HG03558 (cell line): ENCODE measurements at regions not wholly inside any gene's neighbourhood (a gene's known extent, or its start where the extent isn't known, plus 50 kb on each side); places are given as distances from the start of the nearest gene placed in this dataset.

Experiments used
- ATAC-seq: cut with Tn5 transposase; IDR thresholded peaks from one replicate; pipeline ENCODE4 v1.9.1; 2021; ENCODE audit warnings: moderate number of reproducible peaks; ENCODE audit not compliant: unreplicated experiment; ENCODE audit errors: extremely low read depth

GRCh38 chr5:124060413-124061067 lies 548.6 kb downstream of the CSNK1G3 start:
- ATAC-seq: no peak

GRCh38 chr5:124060011-124060410 lies 548.0 kb downstream of the CSNK1G3 start:
- ATAC-seq: no peak

- ATAC-seq: no peak
These were observed 547.2 kb downstream of the CSNK1G3 start for GRCh38 chr5:124059200-124059599.

GRCh38 chr5:124057724-124058231 lies 545.8 kb downstream of the CSNK1G3 start:
- no peak for ATAC-seq

DNA sequence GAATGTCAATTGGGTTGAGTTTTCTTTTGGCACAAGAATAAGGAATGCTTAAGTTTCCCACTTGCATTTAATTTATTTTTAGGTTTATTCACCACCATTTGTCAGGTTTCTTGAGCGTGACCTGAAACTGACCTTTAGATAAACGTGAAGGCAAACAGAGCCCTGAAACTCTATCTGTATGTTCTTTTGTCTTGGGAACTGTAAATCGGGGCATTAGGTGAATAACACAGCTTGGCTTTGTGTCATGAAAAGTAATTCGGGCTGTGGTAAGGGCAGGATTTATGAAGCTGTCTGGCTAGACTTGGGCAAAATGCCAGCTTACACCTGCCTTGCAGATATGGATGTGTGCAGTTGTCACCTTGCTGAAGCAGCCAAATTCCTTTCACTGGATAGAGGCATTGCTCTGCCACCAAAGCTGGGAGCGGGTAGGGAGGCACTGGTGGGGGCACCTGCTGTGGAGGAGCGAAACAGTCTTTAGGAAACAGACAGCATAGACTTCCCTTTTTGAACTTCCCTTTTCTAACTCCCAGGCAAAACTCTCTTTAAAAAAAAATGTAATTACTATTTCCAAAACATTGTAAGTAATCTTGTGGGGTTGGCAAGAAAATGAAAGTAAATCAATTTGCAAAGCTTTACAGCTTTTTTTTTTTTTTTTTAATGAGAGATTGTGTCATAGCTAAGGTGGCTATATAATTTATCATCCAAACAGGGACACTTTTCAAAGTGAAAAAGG lies 545.2 kb downstream of the CSNK1G3 start:
- ATAC-seq: peak; percentile 45

DNA sequence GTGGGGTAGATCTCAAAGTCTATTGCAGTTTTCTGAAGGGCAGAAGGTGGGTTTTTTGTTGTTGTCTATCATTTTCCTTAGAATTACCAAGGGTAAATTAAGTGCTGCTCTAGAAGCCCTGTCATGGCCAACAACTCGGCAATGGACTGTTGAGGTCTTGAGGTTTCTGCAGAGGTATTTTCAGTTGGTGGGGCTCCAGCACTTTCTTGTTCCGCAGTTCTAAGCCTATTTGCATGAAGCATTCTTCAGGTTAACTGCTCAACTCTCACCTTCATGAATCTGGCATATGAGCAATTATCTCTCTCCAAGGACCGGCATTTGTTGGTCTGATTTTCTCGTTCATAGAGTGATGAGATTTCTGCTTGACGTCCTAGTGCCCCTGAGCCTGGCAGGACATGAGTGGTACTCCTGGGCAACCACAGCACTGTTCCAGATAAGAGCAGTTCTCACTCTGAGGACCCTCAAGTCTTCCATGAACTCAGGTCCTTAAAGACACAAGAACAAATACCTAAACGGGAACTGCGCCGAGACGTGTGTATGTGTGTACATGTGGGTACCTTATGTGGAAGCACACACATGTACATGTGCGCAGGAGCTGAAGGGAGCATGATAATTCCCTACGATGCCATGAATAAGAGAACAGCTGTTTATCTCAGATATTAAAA lies 544.5 kb downstream of the CSNK1G3 start:
- ATAC-seq: peak; percentile 41

GRCh38 chr5:124055751-124056150 lies 543.8 kb downstream of the CSNK1G3 start:
- ATAC-seq: no peak

DNA sequence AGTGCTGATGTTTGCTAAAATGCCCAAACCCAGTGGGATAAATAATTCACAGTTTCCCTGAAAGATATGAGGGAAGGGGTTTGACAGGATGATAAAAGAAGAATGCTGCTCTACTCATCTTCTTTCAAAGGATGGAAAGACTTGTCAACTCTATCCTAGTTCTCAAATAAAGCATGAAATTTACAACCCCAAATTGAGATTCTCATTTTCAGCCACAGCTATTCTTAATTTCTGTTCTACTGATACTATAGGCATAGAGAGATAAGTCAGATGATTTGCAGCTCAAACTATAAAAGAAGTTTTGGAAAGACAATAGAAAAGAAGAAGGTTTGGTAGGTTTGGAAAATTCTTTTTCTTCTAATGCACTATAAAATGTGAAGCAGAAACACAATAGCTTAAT lies 542.6 kb downstream of the CSNK1G3 start:
- ATAC-seq: no peak

GRCh38 chr5:124053340-124053739 lies 541.4 kb downstream of the CSNK1G3 start:
- ATAC-seq: no peak

GRCh38 chr5:124052201-124052600 lies 540.2 kb downstream of the CSNK1G3 start:
- ATAC-seq: no peak

- no peak for ATAC-seq
These were observed 538.3 kb downstream of the CSNK1G3 start for GRCh38 chr5:124050120-124050770.

- no peak for ATAC-seq
These were observed 533.4 kb downstream of the CSNK1G3 start for GRCh38 chr5:124045412-124045811.

DNA sequence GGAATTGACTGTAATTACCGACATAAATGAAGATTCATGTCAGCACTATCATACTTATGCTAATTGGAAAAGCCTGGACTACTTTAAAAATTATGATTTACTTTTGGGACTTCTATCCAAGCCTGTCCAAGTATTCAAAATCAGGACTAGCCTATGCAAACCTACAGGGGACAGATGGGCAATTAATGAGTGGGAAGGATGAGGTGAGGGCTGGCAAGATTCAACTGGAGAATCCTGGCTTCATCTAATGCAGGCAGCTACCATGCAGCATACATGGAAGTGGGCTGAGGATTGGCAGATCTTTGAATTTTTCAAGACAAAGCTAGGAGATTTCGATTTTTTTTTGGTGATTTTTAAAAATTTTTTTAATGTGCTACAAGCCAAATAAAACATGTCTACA lies 532.6 kb downstream of the CSNK1G3 start:
- ATAC-seq: no peak

DNA sequence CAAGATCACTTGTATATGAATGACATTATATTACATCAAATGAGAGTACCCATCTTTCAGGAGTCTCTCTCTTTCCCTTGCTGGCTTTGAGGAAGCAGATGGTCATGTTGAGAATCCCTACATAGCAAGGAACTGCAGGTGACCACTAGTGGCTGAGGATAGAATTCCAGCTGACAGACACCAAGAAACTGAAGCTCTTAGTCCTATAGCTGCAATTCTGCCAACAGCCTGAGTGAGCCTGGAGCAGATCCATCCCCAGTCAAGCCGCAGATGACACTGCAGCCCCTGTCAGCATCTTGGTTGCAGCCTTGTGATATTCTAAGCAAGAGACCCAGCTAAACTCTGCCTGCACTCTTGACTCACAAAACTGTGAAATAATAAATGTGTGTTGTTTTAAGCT lies 531.5 kb downstream of the CSNK1G3 start:
- no peak for ATAC-seq

DNA sequence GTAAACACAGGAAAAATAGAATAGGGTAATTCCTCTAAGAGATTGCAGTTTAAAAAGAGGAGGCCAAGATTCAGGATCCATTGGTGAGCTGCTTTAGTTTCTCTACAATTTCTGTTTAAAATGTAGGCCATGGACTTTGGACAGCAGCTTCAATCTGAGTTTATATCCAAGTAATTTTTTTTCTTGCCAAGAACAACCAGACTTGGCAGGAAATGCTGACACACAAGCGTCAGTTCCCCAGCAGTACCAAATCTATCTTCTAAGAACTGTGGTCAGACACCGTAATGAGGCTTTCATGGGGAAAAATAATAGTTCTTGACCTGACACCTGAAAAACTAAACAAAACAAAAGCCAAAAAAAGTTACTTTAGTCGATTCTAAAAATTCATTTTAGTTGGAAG lies 528.8 kb downstream of the CSNK1G3 start:
- ATAC-seq: no peak

DNA sequence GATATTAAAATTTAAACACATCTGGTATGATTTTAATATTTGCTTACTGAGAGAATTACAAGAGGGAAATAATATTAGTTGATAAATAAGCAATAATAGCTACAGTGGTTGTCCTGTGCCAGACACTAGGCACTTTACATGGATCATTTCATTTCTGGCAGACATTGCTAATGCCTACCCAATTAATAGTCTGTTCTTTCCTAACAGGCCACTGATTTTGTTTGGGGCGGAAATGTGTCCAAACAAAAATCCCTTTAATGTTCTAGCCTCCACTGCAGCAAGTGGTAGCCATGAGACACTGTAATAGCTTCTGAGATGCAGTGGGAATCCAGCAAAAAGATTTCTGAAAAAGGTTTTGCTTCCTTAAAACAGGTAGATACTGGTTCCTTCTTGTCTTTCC lies 527.4 kb downstream of the CSNK1G3 start:
- no peak for ATAC-seq

DNA sequence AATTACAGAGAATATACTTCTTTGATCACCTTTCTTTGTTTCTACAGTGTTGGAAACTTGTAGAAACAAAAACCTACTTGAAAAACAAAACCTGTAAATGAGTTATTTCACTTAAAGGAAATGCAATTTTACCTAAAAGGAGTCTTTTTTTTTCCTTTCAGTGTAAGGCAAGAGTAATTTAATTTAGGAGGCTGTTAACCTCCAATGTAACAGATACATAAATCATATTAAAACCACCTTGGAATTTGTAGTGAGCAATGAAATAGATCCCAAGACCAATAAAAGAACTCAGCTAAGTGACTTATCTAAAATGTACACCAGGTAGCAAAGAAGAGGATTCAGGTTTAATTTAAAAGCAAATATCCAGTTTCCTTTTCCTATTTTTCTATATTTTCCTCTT lies 524.8 kb downstream of the CSNK1G3 start:
- ATAC-seq: no peak

GRCh38 chr5:124034963-124035362 lies 523.0 kb downstream of the CSNK1G3 start:
- peak; percentile 98 for ATAC-seq

DNA sequence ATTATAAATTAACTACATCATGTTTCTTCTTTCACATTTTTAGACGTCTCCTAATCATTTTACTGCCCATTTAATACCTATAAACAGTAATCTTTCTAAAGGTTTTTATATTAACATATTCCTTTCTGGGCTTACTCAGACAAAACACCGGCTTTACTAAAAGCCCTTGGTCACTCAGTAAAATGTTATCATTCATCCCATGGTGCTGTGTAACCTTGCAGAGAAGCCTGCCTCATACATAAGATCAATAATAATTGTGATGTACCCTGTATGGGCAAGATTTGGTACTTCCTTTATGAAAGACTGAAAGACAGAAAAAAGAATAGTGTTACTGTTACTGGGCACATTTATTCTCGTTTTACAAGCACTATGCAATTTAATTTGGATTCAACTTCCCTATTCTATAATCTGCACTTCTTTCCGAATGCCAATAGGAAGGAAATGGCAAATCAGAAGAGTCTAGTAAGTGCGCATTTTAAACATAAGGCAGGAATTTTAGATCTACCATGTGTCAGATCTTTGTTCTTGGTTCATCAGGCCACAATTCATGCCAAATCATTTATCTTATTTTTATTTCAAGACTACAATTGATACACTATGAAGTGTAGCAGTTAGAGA lies 522.2 kb downstream of the CSNK1G3 start:
- no peak for ATAC-seq

- no peak for ATAC-seq
These were observed 518.1 kb downstream of the CSNK1G3 start for GRCh38 chr5:124030043-124030491.
